Right cardiac atrium (tissue), 5 donors: ENCODE measurements at regions not wholly inside any gene's neighbourhood (a gene's known extent, or its start where the extent isn't known, plus 50 kb on each side); places are given as distances from the start of the nearest gene placed in this dataset.
"Not testable (repeated sequence)": the region's sequence is repeated elsewhere in the genome, so short reads cannot be mapped to it uniquely, and the experiment has no call there.

Source experiments
- ATAC-seq, 2 donors: fragments of 200-7000 bp; cut with Tn5 transposase; one replicate each; pipeline versions ENCODE4 v1.8.0 to v1.9.1; 2020; ENCODE audit warnings: moderate library complexity in 2 of 2, mild to moderate bottlenecking in 1 of 2
- DNase-seq, 3 donors: peaks; one replicate each; pipeline ENCODE4 v3.0.0-alpha.2; 2020
- H3K27ac ChIP-seq: one replicate; pipeline ENCODE4 v1.5.1; 2013; ENCODE audit warnings: mild to moderate bottlenecking, low read length, control low read depth, moderate library complexity
- H3K27me3 ChIP-seq: one replicate; pipeline ENCODE4 v1.6.1; 2013; ENCODE audit not compliant: control insufficient read depth, insufficient read depth
- H3K4me1 ChIP-seq: one replicate; pipeline ENCODE4 v1.6.1; 2013; ENCODE audit warnings: low read length; ENCODE audit not compliant: control insufficient read depth, insufficient read depth
- H3K4me3 ChIP-seq: one replicate; pipeline ENCODE4 v1.5.1; 2013; ENCODE audit warnings: low read length, control low read depth
- H3K9me3 ChIP-seq: one replicate; pipeline ENCODE4 v1.6.1; 2013; ENCODE audit warnings: low read length; ENCODE audit not compliant: control insufficient read depth
- WGBS: extraction: QIAGEN DNeasy Blood & Tissue Kit; methylation state at CpG from one replicate; pipeline ENCODE4 v1.1.7; 2013; 5-methylcytosine and 5-hydroxymethylcytosine counted together
- intact Hi-C, 4 donors: fragments of 100-400 bp; cut with DNase I; formaldehyde crosslinking; loops; one replicate each; pipeline versions ENCODE4 v1.11.0 to v1.14.0; 2022 to 2023
- donor health status: healthy with polysubstance abuse.
- donor health status: DM: no; HTN: yes; CAD: no.
- donor health status: DM: no; HTN: no; CAD: no.
- donor health status: DM: no; HTN: yes; CAD: no; lungs with severe emphysema.
- donor health status: DM: yes; HTN: yes; CAD: no.

DNA sequence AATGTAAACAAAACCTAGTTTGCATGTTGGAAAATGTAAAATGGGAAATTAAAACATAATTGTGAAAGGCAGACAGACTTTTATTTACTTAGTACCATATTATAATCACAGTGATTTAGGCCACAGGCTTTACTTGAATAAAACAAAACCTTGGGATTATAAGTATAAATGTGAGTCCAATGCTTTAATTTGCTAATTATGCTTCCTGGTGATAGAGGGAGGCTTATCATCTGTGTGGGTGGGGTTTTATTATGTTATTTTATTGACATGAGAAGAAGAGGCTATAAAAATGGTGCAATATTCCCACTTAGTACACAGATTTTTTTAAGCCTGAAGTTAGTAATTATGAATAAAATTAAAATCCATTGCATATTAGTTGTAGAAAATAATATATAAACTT, 248.3 kb upstream of the TBL1XR1 start:
- Histone ChIP-seq H3K9me3 (no peaks in the 10 kb centered on the region), H3K27me3 (no peaks in the 10 kb centered on the region), H3K4me3 (no peak overlapping the region), H3K4me1 (no peaks in the 10 kb centered on the region), H3K27ac (no peak overlapping the region)
- no peak for ATAC-seq
- no peak for DNase-seq
- intact Hi-C loops = no loop called here

DNA sequence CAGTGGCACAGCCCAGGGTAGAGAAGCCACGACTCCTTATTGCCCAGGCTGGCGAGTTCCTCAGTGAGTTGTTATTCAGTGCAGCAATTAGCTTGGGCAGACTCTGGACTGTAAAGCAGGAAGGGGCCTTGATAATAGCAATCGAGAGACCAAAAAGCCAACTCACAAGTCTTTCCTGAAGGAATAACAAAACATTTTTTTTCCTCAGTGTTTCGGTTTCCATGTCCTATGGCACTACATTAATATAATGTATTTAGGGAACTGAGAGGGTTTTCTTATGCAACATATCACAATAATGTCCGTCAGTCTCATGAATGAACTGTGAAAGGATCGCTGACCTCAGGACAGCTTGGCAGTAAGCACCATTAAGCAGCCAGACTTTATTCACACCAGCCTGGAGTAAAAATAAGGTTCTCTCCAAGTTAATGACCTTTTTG, 248.9 kb upstream of the TBL1XR1 start:
- Histone ChIP-seq H3K27me3 (no peaks in the 10 kb centered on the region), H3K4me1 (no peaks in the 10 kb centered on the region), H3K4me3 (no peak overlapping the region), H3K9me3 (no peaks in the 10 kb centered on the region), H3K27ac (peak overlapping the region; percentile 33)
- 49% methylated on average over 6 of the region's 6 CpGs for WGBS
- ATAC-seq (peak; percentile 51 to 72), DNase-seq (no peak)
- intact Hi-C loops = no loop called here

DNA sequence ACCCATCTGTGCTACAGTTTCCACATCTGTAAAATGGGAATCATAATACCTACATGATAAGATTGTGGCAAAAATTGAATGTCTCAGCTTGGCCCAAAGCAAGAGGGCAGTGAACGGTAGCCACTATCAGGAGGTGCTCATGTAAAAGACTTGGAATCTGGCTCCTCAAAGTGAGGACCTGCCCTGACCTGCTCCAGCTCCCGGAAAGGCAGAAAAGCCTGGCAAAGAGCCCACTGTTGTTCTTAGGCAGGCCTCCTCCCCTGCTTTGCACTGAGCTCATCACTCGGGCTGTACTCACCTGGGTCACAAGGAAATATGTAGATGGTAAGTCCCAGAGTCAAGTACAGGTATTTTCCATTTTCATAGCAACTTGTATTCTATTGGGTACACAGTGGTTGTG, 250.7 kb upstream of the TBL1XR1 start:
- H3K4me3 ChIP-seq = no peak overlapping the region
- no peaks in the 10 kb centered on the region for H3K4me1 ChIP-seq
- no peaks in the 10 kb centered on the region for H3K27me3 ChIP-seq
- DNase-seq = no peak
- intact Hi-C loops = no loop called here
- peak in 1 of 2 donors; percentile 40 for ATAC-seq
- H3K27ac ChIP-seq = no peak overlapping the region
- no peaks in the 10 kb centered on the region for H3K9me3 ChIP-seq
- 68% methylated on average over 3 of the region's 3 CpGs for WGBS

DNA sequence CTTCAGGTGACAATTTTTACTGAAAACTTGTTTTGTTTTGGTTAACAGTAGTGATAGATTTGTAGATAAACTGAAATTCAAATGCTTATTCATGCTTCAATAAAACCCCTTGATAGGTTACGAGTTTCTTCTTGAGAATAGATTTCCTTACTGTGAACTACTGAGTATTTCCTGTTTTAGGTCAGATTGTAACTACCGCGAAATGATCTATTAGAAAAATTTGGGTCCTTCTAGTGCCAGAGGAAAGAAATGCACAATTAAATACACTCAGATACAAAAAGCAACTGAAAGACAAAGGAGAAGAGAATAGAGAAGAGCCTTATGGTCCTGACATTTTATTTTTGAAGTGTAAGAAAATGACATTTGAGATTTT, 251.7 kb upstream of the TBL1XR1 start:
- no peaks in the 10 kb centered on the region for H3K9me3 ChIP-seq
- H3K4me3 ChIP-seq = no peak overlapping the region
- ATAC-seq = no peak
- no peaks in the 10 kb centered on the region for H3K4me1 ChIP-seq
- H3K27me3 ChIP-seq = no peaks in the 10 kb centered on the region
- WGBS = 49% methylated on average over 3 of the region's 3 CpGs
- intact Hi-C loops = no loop called here
- no peak overlapping the region for H3K27ac ChIP-seq
- no peak for DNase-seq

DNA sequence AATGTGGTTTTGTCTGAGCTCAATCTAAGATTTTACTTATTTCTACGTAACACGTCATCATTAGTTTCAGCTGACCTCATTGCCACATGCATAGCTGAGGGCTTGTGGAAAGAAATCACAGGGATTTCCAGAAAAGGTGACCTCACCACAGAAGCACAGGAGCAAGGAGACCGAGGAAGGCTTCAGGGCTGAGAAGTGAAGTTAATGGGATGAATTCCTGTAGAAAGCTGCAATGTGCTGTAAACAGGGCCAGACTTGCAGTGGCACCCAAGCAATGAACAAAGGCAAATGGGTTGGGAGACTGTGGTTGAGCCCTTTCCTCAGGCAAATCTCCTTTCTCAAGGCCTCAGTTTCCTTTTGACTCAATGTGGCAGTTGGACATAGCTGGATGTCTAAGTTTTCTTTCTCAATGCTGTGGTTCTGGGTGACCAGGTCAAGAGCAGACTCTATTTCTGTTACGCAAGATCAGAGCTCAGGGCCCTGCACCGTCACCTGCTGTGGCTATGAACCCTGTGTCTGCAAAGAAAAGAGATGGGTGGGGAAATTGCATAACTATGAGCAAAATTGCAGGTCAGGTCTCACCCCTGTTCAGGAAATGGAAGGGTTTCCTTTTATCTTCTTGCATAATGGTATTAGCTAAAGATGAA, 252.2 kb upstream of the TBL1XR1 start:
- 82% methylated on average over 5 of the region's 5 CpGs for WGBS
- no peak overlapping the region for H3K4me3 ChIP-seq
- no peak overlapping the region for H3K27ac ChIP-seq
- no peak for DNase-seq
- H3K4me1 ChIP-seq = no peaks in the 10 kb centered on the region
- intact Hi-C loops = no loop called here
- no peaks in the 10 kb centered on the region for H3K27me3 ChIP-seq
- ATAC-seq = no peak
- H3K9me3 ChIP-seq = no peaks in the 10 kb centered on the region

DNA sequence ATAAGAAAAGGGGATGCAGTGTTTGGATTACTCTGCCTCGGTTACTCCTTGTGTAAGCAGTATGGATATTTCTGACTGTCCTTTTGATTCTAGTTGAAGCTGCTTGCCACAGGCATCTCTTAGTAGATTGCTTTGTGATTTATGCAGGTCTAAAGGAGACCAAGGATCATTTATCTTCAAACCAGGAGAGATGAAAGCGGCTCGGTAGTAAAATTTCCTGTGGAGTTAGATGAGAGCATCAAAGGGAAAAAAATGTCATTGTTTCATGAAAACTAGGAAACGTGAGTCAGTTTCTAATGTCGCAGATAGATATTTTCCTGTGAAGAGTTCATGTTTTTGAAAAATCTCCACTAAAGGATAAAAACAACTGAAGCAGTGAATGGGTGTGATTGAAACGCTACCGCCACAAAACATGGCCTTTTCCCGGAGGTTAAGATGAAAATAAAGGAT, 254.0 kb upstream of the TBL1XR1 start:
- H3K9me3 ChIP-seq = no peaks in the 10 kb centered on the region
- no peaks in the 10 kb centered on the region for H3K27me3 ChIP-seq
- H3K4me3 ChIP-seq = no peak overlapping the region
- WGBS = 54% methylated on average over 8 of the region's 8 CpGs
- intact Hi-C loops = no loop called here
- ATAC-seq = peak in 1 of 2 donors; percentile 65
- DNase-seq = no peak
- H3K4me1 ChIP-seq = no peaks in the 10 kb centered on the region
- H3K27ac ChIP-seq = no peak overlapping the region

DNA sequence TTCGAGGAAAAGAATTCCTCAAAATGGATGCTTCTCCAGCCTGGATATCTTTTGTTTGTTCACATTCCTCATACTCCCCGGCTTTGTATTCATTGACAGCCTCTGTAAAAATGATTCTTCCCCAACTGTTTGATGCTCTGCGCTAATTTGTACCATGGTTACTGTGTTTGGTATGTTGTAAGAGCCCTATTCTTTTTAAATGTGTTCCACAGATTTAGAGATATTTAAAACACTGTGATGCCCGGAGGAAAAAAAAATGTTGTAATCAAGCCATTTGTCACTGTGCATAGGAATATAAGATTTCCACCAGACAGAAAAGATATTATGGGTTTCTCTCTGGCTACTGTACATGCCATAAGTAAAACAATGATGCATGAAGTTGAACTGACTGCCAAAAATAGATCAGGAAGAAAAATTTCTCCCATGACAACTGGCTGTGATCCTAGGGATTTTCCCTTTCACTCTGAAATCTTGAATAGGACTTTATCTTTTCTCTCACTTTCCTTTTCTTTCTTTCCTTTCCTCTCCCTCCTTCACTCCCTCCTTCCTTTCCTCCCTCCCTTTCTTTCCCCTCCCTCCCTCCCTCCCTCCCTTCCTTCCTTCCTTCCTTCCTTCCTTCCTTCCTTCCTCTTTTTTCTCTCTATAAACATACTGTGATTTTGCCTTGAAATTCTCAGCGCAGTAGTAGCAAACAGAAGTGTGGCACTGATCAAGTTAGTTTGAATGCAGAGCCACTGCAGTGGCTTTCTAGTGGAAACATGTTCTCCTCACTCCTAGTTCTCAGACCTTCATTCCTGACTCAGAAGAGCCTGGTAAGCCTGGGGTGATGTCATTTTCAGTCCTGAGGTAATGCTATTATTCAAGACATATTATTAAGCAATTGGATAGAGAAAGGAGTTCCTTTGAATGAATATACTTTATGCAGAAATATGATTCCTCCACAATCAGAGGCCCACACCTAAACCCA, 254.9 kb upstream of the TBL1XR1 start:
- ATAC-seq (peak in 1 of 2 donors; percentile 79), DNase-seq (no peak)
- Histone ChIP-seq H3K27me3 (no peaks in the 10 kb centered on the region), H3K4me3 (no peak overlapping the region), H3K9me3 (no peaks in the 10 kb centered on the region), H3K4me1 (no peaks in the 10 kb centered on the region), H3K27ac (no peak overlapping the region)
- 29% methylated on average over 5 of the region's 5 CpGs for WGBS
- intact Hi-C loops = no loop called here

DNA sequence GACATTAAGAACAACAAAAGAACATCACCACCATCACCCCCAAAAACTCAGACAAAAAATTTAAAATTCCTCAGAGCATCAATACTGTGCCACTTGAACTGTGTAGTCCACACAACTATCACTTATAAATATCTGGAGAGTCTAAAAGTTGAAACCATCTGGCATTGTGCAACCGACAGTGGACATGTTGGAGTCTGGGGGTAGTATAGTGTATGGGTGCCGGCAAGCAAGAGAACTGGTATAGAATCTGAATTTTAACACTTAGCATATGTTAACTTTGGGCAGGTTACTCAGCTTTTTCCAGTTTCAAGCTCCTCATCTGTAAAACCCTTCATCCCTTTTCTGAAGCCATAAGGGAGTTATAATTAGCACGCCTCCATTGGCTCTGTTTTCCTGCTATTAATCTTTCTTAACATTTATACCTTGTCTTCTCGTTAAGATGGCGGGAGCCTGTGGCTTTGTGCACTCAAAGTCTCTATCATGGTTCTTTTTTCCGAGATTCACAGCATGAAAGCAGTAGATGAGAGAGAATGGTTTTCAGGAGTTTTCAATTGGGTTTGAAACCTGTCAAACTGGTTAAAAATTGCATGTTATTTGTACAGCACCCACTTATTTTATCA, 255.7 kb upstream of the TBL1XR1 start:
- intact Hi-C loops = no loop called here
- WGBS = 95% methylated on average over 6 of the region's 6 CpGs

DNA sequence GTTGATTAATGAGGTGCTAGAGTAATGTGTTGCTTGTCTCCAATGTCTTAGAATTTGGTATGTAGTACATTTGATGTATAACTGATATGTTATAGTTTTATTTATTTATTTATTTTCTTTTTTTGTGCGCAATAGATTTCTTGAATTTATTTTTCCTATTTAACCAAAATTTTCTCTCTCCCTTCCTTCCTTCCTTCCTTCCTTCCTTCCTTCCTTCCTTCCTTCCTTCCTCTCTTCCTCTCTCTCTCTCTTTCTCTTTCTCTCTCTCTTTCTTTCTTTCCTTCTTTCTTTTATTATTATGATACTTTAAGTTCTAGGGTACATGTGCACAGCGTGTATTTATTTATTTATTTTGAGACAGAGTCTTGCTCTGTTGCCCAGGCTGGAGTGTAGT, 256.2 kb upstream of the TBL1XR1 start:
- no peak overlapping the region for H3K4me3 ChIP-seq
- DNase-seq (no peak), ATAC-seq (no peak)
- 96% methylated on average over 2 of the region's 2 CpGs for WGBS
- no peak overlapping the region for H3K27ac ChIP-seq
- no peaks in the 10 kb centered on the region for H3K27me3 ChIP-seq
- no peaks in the 10 kb centered on the region for H3K9me3 ChIP-seq
- intact Hi-C loops = no loop called here
- no peaks in the 10 kb centered on the region for H3K4me1 ChIP-seq

More for the DNA sequence above, 255.7 kb upstream of the TBL1XR1 start:
- Histone ChIP-seq H3K27me3 (no peaks in the 10 kb centered on the region), H3K27ac (no peak overlapping the region), H3K9me3 (no peaks in the 10 kb centered on the region), H3K4me1 (no peaks in the 10 kb centered on the region), H3K4me3 (no peak overlapping the region)
- no peak for ATAC-seq
- no peak for DNase-seq

DNA sequence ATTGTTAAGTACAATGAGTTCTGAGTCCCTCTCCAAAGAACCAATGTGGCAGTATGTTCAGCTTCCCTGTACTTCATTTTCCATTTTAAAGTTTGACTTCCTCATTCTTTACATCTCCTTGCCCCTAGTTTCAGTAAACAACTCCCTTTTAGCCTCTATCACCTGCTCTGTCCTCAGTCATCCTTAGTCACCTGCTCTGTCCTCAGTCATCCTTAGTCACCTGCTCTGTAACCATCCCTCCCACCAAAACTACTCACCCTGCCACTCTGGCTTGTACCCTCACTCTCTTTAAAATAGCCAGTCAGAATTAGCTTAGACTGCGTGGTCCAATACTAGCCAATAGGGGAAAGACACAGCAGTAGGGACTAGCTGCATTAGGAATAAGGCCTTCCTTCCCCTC, 259.9 kb upstream of the TBL1XR1 start:
- ATAC-seq, H3K9me3 ChIP-seq, H3K4me1 ChIP-seq, H3K27ac ChIP-seq, DNase-seq, intact Hi-C loops, H3K4me3 ChIP-seq, H3K27me3 ChIP-seq: not testable (repeated sequence)
- 98% methylated on average over 1 of the region's 1 CpG for WGBS

DNA sequence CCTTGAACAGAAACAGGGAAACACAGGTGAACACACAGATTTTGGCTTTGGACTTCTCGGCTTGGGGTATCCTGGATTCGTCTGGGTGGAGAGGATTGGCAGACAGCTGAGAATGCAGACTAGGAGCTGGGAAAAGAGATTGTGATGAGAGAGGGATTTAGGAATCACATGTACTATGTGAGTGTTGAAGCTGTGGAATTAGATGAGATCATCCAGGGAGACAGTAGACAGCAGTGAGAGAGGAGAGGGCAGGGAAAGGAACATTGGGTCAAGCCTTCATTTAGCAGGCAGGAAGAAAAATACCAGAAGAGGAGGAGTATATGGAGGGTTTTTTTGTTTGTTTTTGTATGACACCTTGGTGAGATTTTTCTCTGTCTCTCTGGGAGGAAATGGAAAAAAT, 262.1 kb upstream of the TBL1XR1 start:
- intact Hi-C loops = no loop called here
- peaks cover 7% of the 10 kb centered on the region for H3K4me1 ChIP-seq
- no peaks in the 10 kb centered on the region for H3K9me3 ChIP-seq
- DNase-seq (no peak), ATAC-seq (peak; percentile 95 to 96)
- H3K27ac ChIP-seq = peak overlapping the region; percentile 64
- no peaks in the 10 kb centered on the region for H3K27me3 ChIP-seq
- whole genome bisulfite sequencing = 38% methylated on average over 2 of the region's 2 CpGs
- no peak overlapping the region for H3K4me3 ChIP-seq
